SU-DHL-6 (cell line): ENCODE measurements at regions not wholly inside any gene's neighbourhood (a gene's known extent, or its start where the extent isn't known, plus 50 kb on each side); places are given as distances from the start of the nearest gene placed in this dataset.
A peak's percentile ranks its signal among the peaks of the same experiment; 100 is the strongest.
"Not testable (repeated sequence)": the region's sequence is repeated elsewhere in the genome, so short reads cannot be mapped to it uniquely, and the experiment has no call there.

Source experiments
- H2AFZ ChIP-seq: fragments of 200-600 bp; sonication (generic); 2 replicates; pipeline ENCODE4 v1.6.1; 2014; ENCODE audit warnings: low read depth, mild to moderate bottlenecking, moderate library complexity, mixed read lengths, antibody characterized with exemption, low read length; ENCODE audit not compliant: severe bottlenecking
- H3F3A ChIP-seq: fragments of 200-600 bp; shearing (Covaris generic); 2 replicates; pipeline ENCODE4 v1.6.0; 2016; ENCODE audit warnings: antibody characterized with exemption, mild to moderate bottlenecking; ENCODE audit not compliant: insufficient read depth
- H3K27ac ChIP-seq: fragments of 200-600 bp; sonication (generic); 2 replicates; pipeline ENCODE4 v1.5.1; 2016; ENCODE audit warnings: low read depth, mild to moderate bottlenecking, low read length, moderate library complexity, mixed read lengths
- H3K27me3 ChIP-seq: fragments of 200-600 bp; sonication (generic), shearing (Covaris generic); 2 replicates; pipeline ENCODE4 v1.6.0; 2014; ENCODE audit warnings: mild to moderate bottlenecking, low read length
- H3K36me3 ChIP-seq: fragments of 200-600 bp; sonication (generic); 2 replicates; pipeline ENCODE4 v1.6.1; 2014; ENCODE audit warnings: mild to moderate bottlenecking, low read length, mixed read lengths
- H3K4me2 ChIP-seq: fragments of 300-600, 200-600 bp; shearing (Covaris generic), sonication (generic); 2 replicates; pipeline ENCODE4 v1.6.0; 2014; ENCODE audit warnings: low read length, low read depth, mild to moderate bottlenecking; ENCODE audit not compliant: poor library complexity, severe bottlenecking
- H3K4me3 ChIP-seq: fragments of 200-600 bp; sonication (generic); 2 replicates; pipeline ENCODE4 v1.5.1; 2014; ENCODE audit warnings: antibody characterized with exemption, low read length, mild to moderate bottlenecking, mixed read lengths; ENCODE audit not compliant: insufficient read depth, poor library complexity, severe bottlenecking
- H3K79me2 ChIP-seq: fragments of 200-600 bp; sonication (generic); 2 replicates; pipeline ENCODE4 v1.6.1; 2014; ENCODE audit warnings: mild to moderate bottlenecking, low read length, moderate library complexity; ENCODE audit not compliant: insufficient read depth
- H3K9ac ChIP-seq: fragments of 200-600 bp; sonication (generic); 2 replicates; pipeline ENCODE4 v1.7.0; 2014; ENCODE audit warnings: mild to moderate bottlenecking, low read length
- H3K9me2 ChIP-seq: fragments of 200-600 bp; sonication (generic); replicated peaks from 2 replicates; pipeline ENCODE4 v1.6.1; 2014; ENCODE audit warnings: low read length; ENCODE audit not compliant: insufficient read depth
- H3K9me3 ChIP-seq: fragments of 200-600 bp; sonication (generic); 2 replicates; pipeline ENCODE4 v1.6.1; 2014; ENCODE audit warnings: low read length, mixed read lengths; ENCODE audit not compliant: insufficient read depth
- H4K20me1 ChIP-seq: fragments of 200-600 bp; sonication (generic); 2 replicates; pipeline ENCODE4 v1.6.1; 2014; ENCODE audit warnings: low read depth, mild to moderate bottlenecking, antibody characterized with exemption, low read length, moderate library complexity, mixed read lengths
- EZH2phosphoT487 ChIP-seq: fragments of 200-600 bp; sonication (generic), shearing (Covaris generic); conservative IDR thresholded peaks from 2 replicates; pipeline ENCODE4 v1.6.1; 2018; ENCODE audit warnings: mild to moderate bottlenecking, antibody characterized with exemption, low read length, moderate library complexity, mixed read lengths
- TF ChIP-seq, protein P1 (sequence below): fragments of 200-600 bp; sonication (generic); IDR thresholded peaks from one replicate; pipeline ENCODE4 v1.5.1; 2017; ENCODE audit warnings: antibody characterized with exemption, mild to moderate bottlenecking, low read length, moderate library complexity; ENCODE audit not compliant: insufficient read depth, poor library complexity, severe bottlenecking

DNA sequence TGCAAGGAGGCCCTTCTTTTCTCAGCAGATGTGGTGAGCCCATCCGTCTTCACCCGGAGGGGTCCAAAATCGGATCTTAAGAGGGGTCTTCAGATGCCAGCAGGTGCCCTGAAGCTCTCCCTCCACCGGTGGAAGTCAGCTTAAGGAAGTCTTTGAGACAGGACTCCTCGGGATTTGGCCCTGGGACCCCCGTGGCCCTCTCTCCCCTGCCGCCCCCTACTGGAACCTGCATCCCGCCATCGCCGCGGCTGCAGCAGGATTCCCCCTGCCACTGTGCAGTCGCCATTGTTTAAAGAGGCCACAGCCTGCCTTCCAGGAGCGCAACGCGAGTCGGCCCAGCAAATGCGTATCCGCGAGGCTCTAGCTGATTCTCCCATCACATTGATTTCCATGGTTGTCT, 292.5 kb upstream of the ZNF337 start:
- Histone ChIP-seq H3K9me3 (no peaks in the 10 kb centered on the region), H3K79me2 (no peaks in the 10 kb centered on the region), H3K36me3 (no peaks in the 10 kb centered on the region), H2AFZ (no peak overlapping the region), H3K4me2 (no peak overlapping the region), H3K9me2 (no peaks in the 10 kb centered on the region), H4K20me1 (no peaks in the 10 kb centered on the region), H3K9ac (no peak overlapping the region), H3F3A (no peaks in the 10 kb centered on the region), H3K27me3 (no peaks in the 10 kb centered on the region), H3K27ac (no peak overlapping the region), H3K4me3 (no peak overlapping the region)
- TF ChIP-seq, protein P1, sequence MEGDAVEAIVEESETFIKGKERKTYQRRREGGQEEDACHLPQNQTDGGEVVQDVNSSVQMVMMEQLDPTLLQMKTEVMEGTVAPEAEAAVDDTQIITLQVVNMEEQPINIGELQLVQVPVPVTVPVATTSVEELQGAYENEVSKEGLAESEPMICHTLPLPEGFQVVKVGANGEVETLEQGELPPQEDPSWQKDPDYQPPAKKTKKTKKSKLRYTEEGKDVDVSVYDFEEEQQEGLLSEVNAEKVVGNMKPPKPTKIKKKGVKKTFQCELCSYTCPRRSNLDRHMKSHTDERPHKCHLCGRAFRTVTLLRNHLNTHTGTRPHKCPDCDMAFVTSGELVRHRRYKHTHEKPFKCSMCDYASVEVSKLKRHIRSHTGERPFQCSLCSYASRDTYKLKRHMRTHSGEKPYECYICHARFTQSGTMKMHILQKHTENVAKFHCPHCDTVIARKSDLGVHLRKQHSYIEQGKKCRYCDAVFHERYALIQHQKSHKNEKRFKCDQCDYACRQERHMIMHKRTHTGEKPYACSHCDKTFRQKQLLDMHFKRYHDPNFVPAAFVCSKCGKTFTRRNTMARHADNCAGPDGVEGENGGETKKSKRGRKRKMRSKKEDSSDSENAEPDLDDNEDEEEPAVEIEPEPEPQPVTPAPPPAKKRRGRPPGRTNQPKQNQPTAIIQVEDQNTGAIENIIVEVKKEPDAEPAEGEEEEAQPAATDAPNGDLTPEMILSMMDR = no peak
- no peak for TF ChIP-seq EZH2phosphoT487

DNA sequence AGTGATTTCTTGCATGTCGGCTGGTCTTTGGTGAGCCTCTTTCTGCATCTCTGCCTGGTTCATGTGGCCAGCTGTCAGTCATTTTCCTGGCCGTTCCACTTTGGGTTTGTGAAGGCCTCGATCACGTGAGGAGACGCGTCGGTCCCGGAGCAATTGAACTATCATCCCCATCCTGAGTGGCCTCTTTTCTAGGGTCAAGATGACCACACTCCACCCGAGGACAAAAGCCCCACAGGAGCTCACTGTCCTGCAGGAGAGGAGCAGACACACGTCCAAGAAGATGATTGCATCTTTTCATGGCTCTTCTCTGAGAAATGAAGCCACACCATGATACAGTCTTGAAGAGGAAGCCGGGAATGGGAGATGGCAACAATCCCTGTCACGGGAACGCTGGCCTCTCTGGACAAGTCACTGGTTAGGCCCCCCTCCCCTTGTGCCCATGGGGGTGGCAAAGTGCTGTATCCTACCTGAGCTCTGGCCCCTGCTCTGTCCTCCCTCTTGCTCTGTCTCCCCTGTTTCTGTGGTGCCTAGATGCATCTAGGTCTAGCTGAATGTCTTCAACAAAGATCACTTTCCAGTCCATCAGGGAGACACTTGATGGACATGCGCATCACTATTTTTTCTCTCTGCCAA, 291.4 kb upstream of the ZNF337 start:
- not testable (repeated sequence) for H3K4me3 ChIP-seq, H3K36me3 ChIP-seq, H3K9me2 ChIP-seq, H2AFZ ChIP-seq, H3F3A ChIP-seq, H3K9ac ChIP-seq, H3K79me2 ChIP-seq, H3K27ac ChIP-seq, H3K27me3 ChIP-seq, H3K9me3 ChIP-seq, H4K20me1 ChIP-seq
- H3K4me2 ChIP-seq = peak overlapping the region; percentile 47

DNA sequence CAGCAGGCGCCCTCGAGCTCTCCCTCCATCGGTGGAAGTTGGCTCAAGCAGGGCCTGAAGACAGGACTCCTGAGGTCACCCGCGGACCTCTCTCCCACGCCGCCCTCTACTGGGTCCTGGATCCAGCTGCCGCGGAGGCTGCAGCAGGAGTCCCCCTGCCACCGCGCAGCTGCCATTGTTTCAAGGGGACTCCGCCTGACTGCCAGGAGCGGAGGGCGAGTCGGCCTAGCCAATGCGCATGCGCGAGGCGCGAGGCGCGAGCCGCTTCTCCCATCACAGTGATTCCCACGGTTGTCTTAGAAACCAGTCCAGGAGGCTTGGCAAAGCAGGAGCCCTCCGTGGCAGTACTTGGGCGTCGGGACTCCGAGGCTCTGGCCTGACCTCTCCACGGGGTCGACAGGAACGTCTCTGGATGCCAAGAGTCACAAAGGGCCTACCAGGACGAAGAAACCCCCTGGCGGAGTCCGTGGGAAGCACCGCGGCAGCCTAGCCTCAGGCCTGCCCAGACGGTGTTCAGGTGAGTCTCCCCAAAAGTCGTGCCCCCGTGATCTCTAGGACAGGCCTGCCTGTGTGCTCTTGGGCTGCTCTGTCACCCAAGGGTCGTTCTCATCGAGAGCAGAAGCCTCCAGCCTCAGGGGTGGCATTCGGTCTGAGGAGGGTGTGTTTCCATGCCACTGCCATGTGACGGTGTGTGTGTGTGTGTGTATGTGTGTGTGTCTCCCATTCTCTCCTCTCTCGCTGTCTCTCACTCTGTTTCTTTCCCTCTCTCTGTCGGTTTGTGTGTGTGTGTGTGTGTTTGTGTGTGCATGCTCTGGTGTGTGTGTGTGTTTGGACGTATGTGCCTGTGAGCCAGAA, 290.6 kb upstream of the ZNF337 start:
- no peaks in the 10 kb centered on the region for H3F3A ChIP-seq
- no peak for TF ChIP-seq EZH2phosphoT487
- TF ChIP-seq, protein P1 = peak; percentile 17
- no peaks in the 10 kb centered on the region for H3K79me2 ChIP-seq
- H4K20me1 ChIP-seq = no peaks in the 10 kb centered on the region
- H3K27ac ChIP-seq = no peak overlapping the region
- H3K9me3 ChIP-seq = no peaks in the 10 kb centered on the region
- peak overlapping the region; percentile 47 for H3K4me2 ChIP-seq
- H3K27me3 ChIP-seq = no peaks in the 10 kb centered on the region
- peak overlapping the region; percentile 42 for H3K4me3 ChIP-seq
- H2AFZ ChIP-seq = peak overlapping the region; percentile 74
- H3K36me3 ChIP-seq = no peaks in the 10 kb centered on the region
- no peaks in the 10 kb centered on the region for H3K9me2 ChIP-seq
- H3K9ac ChIP-seq = peak overlapping the region; percentile 53; the same call in 1 of the 2 replicates

DNA sequence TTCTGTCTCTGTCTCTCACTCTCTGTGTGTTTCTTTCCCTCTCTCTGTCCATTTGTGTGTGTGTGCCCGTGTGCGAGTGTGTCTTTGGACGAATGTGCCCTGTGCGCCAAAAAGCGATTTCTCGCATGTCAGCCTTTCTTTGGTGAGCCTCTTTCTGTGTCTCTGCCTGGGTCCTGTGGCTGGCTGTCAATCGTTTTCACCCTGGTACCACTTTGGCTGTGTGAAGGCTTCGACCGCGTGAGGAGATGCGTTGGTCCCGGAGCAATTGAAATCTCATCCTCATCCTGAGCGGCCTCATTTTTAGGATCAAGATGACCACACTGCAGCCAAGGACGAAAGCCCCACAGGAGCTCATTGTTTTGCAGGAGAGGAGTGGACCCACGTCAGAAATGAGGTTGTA, 288.9 kb upstream of the ZNF337 start:
- Histone ChIP-seq H3K27me3 (no peaks in the 10 kb centered on the region), H3K36me3 (no peaks in the 10 kb centered on the region), H3K79me2 (no peaks in the 10 kb centered on the region), H4K20me1 (no peaks in the 10 kb centered on the region), H3K27ac (no peak overlapping the region), H2AFZ (no peak overlapping the region), H3K4me2 (no peak overlapping the region), H3K9ac (no peak overlapping the region), H3K9me3 (no peaks in the 10 kb centered on the region), H3K9me2 (no peaks in the 10 kb centered on the region), H3F3A (no peaks in the 10 kb centered on the region), H3K4me3 (no peak overlapping the region)
- no peak for TF ChIP-seq EZH2phosphoT487
